ENCODE measurements at regions not wholly inside any gene's neighbourhood (a gene's known extent, or its start where the extent isn't known, plus 50 kb on each side); places are given as distances from the start of the nearest gene placed in this dataset.
"Not testable (repeated sequence)": the region's sequence is repeated elsewhere in the genome, so short reads cannot be mapped to it uniquely, and the experiment has no call there.

- DNase-seq, result no peak
Observed at GRCh38 chr4:159748834-159749444, 646.1 kb downstream of the RAPGEF2 start.

GRCh38 chr4:159757499-159757898, 654.6 kb downstream of the RAPGEF2 start:
- DNase-seq, result no peak

DNA sequence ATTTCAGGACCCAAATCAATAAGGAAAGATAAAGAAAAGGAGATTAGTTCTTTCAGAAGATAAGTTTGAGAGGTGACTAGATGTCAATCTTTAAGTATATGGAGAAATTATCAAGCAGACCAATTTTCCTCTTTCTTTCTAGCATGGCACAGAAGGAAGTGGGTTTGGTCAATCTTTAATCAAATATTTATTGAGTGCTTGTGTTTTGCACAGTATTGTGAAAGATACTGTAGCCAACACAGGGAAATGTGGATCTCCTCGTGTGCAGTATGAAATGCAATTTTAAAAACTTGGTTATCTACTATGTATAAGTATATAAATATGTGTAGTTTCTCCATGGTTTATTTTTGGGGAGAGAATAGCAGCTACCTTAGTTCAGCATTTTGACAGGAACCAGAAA, 655.2 kb downstream of the RAPGEF2 start:
- no peak for DNase-seq

DNA sequence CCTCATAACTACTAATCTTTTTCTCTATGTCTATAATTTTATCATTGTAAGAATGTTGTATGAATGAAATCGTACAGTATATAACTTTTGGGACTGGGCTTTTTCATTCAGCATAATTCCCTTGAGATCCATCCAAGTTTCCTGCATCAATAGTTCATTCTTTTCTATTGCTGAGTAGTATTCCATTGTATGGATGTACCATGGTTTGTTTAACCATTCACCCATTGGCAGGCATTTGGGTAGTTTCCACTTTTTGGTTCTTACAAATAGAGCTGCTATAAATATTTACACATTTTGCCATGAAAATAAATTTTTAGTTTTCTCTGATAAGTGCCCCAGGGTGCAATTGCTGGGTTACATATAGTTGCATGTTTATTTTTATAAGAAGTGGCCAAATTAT, 659.8 kb downstream of the RAPGEF2 start:
- DNase-seq, result no peak

GRCh38 chr4:159764343-159764952, 661.6 kb downstream of the RAPGEF2 start:
- peak; percentile 16 for DNase-seq

GRCh38 chr4:159765382-159765781, 662.5 kb downstream of the RAPGEF2 start:
- no peak for DNase-seq

GRCh38 chr4:159766241-159766640, 663.4 kb downstream of the RAPGEF2 start:
- DNase-seq, result no peak

DNA sequence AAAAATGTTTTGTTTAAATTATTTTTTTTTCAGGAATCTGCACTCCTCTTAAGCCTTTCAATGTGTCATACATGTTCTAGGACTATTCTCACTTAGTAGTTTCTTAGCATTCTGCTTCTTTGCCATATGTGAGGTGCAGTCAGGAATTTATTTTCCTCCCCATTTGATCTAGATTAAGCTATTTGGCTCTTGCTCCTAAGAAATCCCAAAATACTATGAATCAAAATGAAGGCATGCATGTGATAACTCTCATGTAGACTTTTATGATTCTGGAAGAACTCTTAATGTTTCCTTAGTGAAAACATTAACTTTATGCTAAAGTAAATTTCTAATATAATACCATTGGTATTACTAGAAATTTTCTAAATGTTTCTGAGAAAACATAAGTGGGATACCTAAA, 664.5 kb downstream of the RAPGEF2 start:
- DNase-seq, result no peak

GRCh38 chr4:159768016-159768415, 665.1 kb downstream of the RAPGEF2 start:
- no peak for DNase-seq

DNA sequence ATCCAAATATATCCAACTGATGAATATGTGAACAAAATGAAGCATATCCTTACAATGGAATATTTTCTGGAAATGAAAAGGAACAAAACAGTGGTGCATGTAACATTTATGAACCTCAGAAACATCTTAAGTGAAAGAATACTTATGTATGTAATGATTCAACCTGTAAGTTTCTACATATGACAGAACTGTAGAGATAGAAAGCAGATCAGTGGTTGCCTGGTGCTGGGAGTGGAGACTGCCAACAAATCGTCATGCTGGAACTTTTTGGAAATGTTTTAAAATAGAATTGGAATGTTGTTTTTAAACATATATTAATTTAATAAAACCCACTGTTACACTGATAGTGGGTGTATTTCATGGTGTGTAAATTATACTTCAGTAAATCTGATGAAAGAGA, 667.5 kb downstream of the RAPGEF2 start:
- DNase-seq, result no peak

DNA sequence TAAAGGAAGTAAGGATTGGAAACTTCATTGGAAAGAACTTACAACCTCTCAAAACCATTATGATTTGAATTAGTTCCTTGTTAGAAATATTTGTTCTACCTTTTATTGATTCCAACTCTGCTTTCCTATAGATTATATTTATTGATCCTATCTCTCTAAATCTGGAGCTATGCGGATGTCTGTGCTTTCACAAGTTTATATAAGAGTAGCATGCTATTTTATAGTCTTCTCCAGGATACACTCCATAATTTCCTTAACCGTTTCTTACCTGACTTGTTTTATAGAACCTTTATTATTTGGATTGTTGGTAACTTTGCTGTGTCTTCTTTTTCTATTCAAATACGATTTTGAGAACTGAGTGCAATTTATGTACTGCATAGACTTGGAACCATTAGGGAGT, 668.1 kb downstream of the RAPGEF2 start:
- DNase-seq, result no peak

DNA sequence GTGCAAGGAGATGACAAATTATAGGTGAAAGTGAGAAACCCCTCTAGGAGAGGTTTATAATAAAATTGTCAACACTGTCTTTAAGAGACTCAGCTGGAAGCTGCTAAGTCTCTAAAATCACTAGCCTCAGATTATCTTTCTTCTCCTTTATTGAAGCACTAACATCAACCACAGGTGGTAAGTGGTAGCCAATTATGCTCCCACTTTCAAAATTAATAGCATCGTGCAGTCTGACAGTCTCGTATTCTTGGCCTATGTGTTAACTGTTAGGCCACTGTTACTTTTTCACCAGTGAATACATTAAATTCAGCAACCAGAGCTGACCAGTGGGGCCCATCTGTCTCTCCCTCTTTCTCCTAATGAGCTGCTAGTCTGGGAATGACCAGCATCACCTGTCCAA, 674.1 kb downstream of the RAPGEF2 start:
- no peak for DNase-seq

DNA sequence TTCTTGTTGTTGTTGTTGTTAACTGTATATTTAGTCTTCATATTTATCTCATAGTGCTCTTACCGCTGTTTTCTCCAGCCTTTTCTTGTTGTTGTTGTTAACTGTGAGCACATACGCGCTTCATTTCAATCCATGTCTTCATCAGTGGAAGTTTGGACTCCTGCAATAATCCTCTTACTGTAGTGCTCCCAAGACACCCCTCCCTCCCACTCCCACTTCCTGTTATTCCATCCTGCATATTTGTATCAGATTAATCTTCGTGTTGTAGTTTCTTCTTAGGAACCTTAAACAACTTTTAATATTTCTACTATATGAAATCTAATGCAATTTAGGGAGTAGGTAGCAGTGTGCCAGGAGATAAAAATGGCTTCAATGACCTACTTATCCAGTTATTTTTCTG, 674.8 kb downstream of the RAPGEF2 start:
- DNase-seq, result no peak

- DNase-seq, result no peak
Observed at GRCh38 chr4:159778298-159778697, 675.4 kb downstream of the RAPGEF2 start.

DNA sequence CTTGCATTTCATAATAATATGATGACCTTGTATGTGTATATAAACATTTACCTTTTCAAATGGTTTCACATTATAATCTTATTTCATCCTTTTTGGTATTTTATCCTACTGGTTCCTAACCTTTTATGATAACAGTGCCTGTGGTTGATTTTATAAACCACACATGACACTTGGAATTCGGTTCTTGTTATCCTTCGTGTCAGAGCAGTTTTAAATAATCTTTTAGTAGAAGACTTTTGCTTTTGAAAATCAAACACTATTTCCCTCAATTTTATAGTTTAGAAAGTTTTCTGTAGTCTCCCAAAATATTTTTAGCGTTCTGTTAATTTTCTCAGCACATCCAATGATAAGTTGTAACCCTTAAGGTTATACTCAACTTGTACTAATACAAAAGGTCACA, 676.8 kb downstream of the RAPGEF2 start:
- DNase-seq, result no peak

- no peak for DNase-seq
Observed at GRCh38 chr4:159780196-159780922, 677.5 kb downstream of the RAPGEF2 start.

DNA sequence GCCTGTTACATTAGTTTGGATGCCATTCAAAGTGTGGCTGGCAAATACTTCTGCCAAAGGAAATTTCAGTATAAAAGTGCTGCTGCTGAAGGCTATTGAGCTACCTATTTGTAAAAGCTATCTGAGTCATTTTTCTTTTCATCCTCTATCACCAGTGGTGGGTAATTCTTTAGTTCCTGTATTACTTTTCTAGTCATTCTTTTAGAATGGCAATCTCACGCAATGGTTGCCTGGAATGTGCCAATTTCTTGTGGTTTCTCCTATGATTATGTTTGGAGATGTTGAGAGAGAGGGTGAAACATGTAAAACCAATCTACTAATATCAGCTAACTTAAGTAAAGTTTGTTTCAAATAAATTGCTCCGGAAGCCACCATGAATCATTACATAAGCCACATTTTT, 685.0 kb downstream of the RAPGEF2 start:
- DNase-seq, result no peak

GRCh38 chr4:159791334-159791733, 688.5 kb downstream of the RAPGEF2 start:
- no peak for DNase-seq

- DNase-seq, result not testable (repeated sequence)
Observed at GRCh38 chr4:159804592-159804991, 701.7 kb downstream of the RAPGEF2 start.

DNA sequence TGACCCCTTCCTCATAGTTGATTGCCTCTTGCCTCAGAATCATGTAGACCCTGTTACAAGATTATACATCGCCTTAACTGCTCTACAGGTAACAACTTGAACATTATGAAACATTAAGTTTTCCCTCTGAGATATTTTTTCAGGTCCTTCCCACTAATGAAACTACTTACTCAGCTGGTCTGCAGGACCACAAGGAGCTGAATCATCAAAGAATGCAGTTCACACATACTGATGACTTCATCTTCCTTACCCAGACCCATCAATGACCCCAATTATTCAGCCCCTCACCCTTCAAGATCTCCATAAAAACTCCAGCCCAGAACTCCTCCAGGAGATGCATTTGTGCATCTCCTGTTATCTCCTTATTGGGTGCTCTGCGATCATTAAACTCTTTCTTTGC, 720.9 kb downstream of the RAPGEF2 start:
- DNase-seq, result no peak

GRCh38 chr4:159828687-159829086, 725.8 kb downstream of the RAPGEF2 start:
- no peak for DNase-seq

- no peak for DNase-seq
Observed at GRCh38 chr4:159829184-159829583, 726.3 kb downstream of the RAPGEF2 start.

DNA sequence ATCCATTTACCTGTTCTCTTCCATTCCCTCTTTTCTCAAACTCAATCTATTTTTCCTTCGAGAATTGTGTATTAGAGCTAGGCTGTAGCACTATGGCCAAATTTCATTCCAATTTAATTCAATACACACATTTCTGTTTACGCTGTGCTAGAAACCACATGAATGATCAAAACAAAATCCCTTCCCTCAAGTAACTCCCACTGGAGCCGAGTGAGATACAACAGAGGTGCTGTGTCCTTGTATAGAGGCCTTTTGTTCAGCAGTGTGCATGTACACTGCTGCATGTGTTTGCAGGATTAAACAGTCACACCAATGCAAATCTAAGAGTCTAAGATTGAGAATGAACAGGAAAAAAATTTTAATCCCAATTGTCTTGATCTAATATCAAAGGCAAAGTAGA, 734.2 kb downstream of the RAPGEF2 start:
- no peak for DNase-seq

- DNase-seq, result no peak
Observed at GRCh38 chr4:159855731-159856130, 752.9 kb downstream of the RAPGEF2 start.

DNA sequence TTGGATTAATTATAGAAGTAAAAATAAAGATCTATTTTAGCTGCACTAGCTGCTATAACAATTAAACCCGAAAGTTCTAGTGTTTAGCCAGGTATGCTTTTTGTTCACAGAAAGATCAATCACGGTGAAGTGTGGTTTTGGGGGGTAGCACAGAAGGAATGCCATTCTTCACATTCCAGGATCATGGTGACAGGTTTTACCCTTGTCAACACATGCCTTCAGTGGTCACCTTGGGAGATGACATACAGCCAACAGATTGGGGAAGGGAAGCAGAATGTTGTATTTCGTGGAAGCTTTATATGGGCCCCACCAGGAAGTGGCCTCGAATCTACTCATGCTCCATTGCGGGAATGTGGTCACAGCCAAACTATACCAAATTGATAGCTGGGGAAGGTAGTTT, 753.6 kb downstream of the RAPGEF2 start:
- DNase-seq, result no peak

Data from NCI-H345 (cell line).